ENCODE measurements at regions not wholly inside any gene's neighbourhood (a gene's known extent, or its start where the extent isn't known, plus 50 kb on each side); places are given as distances from the start of the nearest gene placed in this dataset.

- peaks cover 2% of the 10 kb centered on the region for H3K36me3 Mint-ChIP-seq (ENCODE audit: insufficient read depth)
- ATAC-seq (peak; percentile 66 to 68), DNase-seq (peak; percentile 47)
- H3K4me3 Mint-ChIP-seq: peak overlapping the region; percentile 34
- H3K4me1 Mint-ChIP-seq (ENCODE audit: low read depth): peaks cover 45% of the 10 kb centered on the region
- H3K9me3 Mint-ChIP-seq: no peaks in the 10 kb centered on the region
- no peaks in the 10 kb centered on the region for H3K27me3 Mint-ChIP-seq (ENCODE audit: low read depth)
Observed at GRCh38 chr14:101707068-101707842, 54.3 kb upstream of the PPP2R5C start.

- DNase-seq: no peak
- peaks cover 45% of the 10 kb centered on the region for H3K4me1 Mint-ChIP-seq (ENCODE audit: low read depth)
- H3K36me3 Mint-ChIP-seq (ENCODE audit: insufficient read depth): peaks cover 2% of the 10 kb centered on the region
- no peaks in the 10 kb centered on the region for H3K9me3 Mint-ChIP-seq
- H3K27me3 Mint-ChIP-seq (ENCODE audit: low read depth): no peaks in the 10 kb centered on the region
- ATAC-seq: no peak
- H3K4me3 Mint-ChIP-seq: peak overlapping the region; percentile 34
Observed at GRCh38 chr14:101707863-101708620, 53.5 kb upstream of the PPP2R5C start.

- no peaks in the 10 kb centered on the region for H3K27me3 Mint-ChIP-seq (ENCODE audit: low read depth)
- no peak overlapping the region for H3K4me3 Mint-ChIP-seq
- H3K9me3 Mint-ChIP-seq: no peaks in the 10 kb centered on the region
- ATAC-seq (no peak), DNase-seq (no peak)
- peaks cover 2% of the 10 kb centered on the region for H3K36me3 Mint-ChIP-seq (ENCODE audit: insufficient read depth)
- H3K4me1 Mint-ChIP-seq (ENCODE audit: low read depth): peaks cover 49% of the 10 kb centered on the region
Observed at GRCh38 chr14:101708853-101709532, 52.5 kb upstream of the PPP2R5C start.

- Mint-ChIP-seq H3K27me3 (ENCODE audit: low read depth) (no peaks in the 10 kb centered on the region), H3K9me3 (no peaks in the 10 kb centered on the region), H3K4me1 (ENCODE audit: low read depth) (peaks cover 47% of the 10 kb centered on the region), H3K4me3 (no peak overlapping the region), H3K36me3 (ENCODE audit: insufficient read depth) (peaks cover 2% of the 10 kb centered on the region)
- DNase-seq (no peak), ATAC-seq (no peak)
Observed at GRCh38 chr14:101709533-101709881, 52.0 kb upstream of the PPP2R5C start.

- ATAC-seq: no peak
- H3K36me3 Mint-ChIP-seq (ENCODE audit: insufficient read depth): peaks cover 1% of the 10 kb centered on the region
Observed at GRCh38 chr14:101709962-101710931, 51.3 kb upstream of the PPP2R5C start.

GRCh38 chr14:101711041-101711856, 50.3 kb upstream of the PPP2R5C start:
- Mint-ChIP-seq H3K27me3 (ENCODE audit: low read depth) (no peaks in the 10 kb centered on the region), H3K36me3 (ENCODE audit: insufficient read depth) (no peaks in the 10 kb centered on the region), H3K9me3 (no peaks in the 10 kb centered on the region), H3K4me1 (ENCODE audit: low read depth) (peaks cover 40% of the 10 kb centered on the region), H3K4me3 (no peak overlapping the region)
- no peak for DNase-seq
- ATAC-seq: no peak

More at GRCh38 chr14:101709962-101710931, 51.3 kb upstream of the PPP2R5C start:
- Mint-ChIP-seq H3K9me3 (no peaks in the 10 kb centered on the region), H3K4me1 (ENCODE audit: low read depth) (peaks cover 41% of the 10 kb centered on the region), H3K27me3 (ENCODE audit: low read depth) (no peaks in the 10 kb centered on the region), H3K4me3 (no peak overlapping the region)
- DNase-seq: no peak
